H1 (cell line): ENCODE measurements at regions not wholly inside any gene's neighbourhood (a gene's known extent, or its start where the extent isn't known, plus 50 kb on each side); places are given as distances from the start of the nearest gene placed in this dataset.

Experiments used
- KDM5A ChIP-seq: fragments of 200-600 bp; IDR thresholded peaks from 2 replicates; pipeline ENCODE4 v1.7.1; 2012; ENCODE audit warnings: mild to moderate bottlenecking, low read length, inconsistent platforms, mixed read lengths
- POLR2AphosphoS5 ChIP-seq: IDR thresholded peaks from 2 replicates; pipeline ENCODE4 v1.6.1; 2011; ENCODE audit warnings: low read depth, low read length
- POU5F1 ChIP-seq: IDR thresholded peaks from 2 replicates; pipeline ENCODE4 v1.6.1; 2011; ENCODE audit warnings: low read depth, mild to moderate bottlenecking, low read length, moderate library complexity

- TF ChIP-seq KDM5A (no peak), POLR2AphosphoS5 (no peak), POU5F1 (no peak)
Measured at GRCh38 chr10:31239961-31240360, 79.1 kb upstream of the ZEB1 start (continued).
